GM12801 (cell line): ENCODE measurements at regions not wholly inside any gene's neighbourhood (a gene's known extent, or its start where the extent isn't known, plus 50 kb on each side); places are given as distances from the start of the nearest gene placed in this dataset.

Experiments used
- TF ChIP-seq, protein P1 (sequence below): IDR thresholded peaks from one replicate; pipeline ENCODE4 v1.5.1; 2011; ENCODE audit warnings: control low read depth; ENCODE audit not compliant: insufficient read length; ENCODE audit errors: extremely low read depth

DNA sequence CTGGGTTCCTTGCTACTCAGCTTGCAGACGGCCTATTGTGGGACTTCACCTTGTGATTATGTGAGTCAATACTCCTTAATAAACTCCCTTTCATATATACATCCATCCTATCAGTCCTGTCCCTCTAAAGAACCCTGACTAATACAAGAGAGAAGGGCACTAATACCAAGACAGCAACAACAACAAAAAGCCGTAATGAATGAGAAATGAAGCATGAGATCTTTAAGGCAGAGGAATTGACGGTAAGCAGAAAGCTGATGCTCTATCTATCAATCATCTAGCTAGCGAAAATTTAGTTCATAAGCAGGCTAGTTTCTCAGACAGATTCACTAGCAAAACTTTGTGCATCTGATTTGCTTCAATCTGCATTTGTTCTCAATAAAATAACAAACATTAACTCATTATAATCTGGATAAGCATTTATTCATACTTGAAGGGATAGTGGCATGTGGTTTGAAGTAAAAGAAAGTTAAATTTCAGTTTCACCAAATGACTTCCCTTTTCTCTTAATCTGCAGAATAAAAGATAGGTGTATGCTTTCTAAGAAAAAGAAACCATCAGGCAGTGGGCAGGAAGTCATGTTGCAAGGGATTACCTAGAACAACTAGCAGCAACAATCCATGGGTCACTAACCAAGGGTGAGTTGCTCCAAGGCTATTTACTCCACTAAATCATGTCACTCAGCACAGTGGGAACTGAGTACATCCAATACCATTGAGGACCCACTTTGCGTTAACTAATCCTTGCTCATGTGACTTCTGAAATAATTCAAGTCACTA, 376.5 kb downstream of the TMEM182 start:
- TF ChIP-seq, protein P1, sequence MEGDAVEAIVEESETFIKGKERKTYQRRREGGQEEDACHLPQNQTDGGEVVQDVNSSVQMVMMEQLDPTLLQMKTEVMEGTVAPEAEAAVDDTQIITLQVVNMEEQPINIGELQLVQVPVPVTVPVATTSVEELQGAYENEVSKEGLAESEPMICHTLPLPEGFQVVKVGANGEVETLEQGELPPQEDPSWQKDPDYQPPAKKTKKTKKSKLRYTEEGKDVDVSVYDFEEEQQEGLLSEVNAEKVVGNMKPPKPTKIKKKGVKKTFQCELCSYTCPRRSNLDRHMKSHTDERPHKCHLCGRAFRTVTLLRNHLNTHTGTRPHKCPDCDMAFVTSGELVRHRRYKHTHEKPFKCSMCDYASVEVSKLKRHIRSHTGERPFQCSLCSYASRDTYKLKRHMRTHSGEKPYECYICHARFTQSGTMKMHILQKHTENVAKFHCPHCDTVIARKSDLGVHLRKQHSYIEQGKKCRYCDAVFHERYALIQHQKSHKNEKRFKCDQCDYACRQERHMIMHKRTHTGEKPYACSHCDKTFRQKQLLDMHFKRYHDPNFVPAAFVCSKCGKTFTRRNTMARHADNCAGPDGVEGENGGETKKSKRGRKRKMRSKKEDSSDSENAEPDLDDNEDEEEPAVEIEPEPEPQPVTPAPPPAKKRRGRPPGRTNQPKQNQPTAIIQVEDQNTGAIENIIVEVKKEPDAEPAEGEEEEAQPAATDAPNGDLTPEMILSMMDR = no peak

DNA sequence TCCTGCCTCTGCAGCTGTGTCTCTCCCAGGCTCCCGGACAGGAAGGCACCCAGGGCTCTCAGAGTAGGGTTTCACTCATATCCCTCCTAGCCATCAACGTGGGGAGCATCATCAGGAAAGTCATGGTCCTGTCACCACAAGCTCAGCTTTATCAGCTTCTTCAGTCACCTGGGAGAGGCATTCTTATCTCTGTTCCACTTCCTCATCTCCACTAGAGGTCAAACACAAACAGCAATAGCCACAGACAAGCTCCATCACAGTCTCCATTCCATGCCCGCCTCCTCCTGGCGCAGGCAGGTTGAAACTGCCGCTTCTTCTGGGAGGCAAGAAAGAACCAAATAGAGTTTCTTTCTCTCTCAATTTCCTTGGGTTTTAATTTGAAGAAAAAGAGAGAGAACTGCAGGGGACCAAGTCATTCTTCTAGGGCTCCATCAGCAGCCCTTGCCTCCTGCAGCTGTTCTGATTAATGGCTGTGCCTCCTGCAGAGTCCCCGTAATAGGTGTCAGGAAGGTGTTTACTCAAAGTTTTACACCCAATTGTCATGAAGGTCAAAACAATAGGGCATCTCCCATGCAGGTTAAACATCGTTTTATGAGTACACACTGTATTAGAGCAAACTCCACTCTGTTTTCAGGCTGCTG, 377.9 kb downstream of the TMEM182 start:
- TF ChIP-seq, protein P1 = no peak

DNA sequence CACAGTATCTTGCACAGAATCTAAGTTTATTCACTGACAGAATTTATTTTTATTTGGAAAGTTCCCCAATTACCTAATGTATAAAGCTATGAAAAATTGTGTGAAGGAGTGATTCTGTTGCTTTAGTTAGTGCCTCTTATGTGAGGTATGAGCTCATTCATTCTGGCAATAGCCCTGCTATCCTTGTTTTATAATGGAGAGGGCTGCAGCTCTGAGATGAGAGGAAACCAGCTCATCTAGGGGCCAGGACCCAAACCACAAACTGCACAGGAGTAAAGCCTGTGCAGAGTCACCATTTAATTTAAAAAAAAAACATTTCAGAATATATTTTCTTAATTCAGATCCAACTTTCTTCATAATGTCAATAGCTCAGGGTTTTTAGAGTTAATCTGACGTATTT, 383.0 kb downstream of the TMEM182 start:
- TF ChIP-seq, protein P1 = no peak

DNA sequence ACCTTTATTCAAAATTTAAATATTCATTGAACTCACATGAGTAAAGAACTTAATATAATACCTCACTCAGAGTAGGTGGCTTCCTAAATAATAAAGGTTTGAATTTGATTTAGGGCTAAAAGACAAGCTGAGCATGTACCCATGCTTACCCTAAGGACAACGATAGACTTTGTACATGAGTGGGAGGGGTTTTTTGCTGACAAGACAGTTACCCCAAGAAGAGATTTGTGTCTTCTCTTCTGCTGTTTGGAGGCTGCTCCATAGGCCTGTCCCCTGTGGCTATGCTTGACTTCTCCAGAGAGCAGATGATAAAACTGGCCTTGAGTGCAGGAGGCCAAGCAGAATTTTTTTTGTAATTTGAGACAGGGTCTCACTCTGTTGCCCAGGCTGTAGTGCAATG, 383.9 kb downstream of the TMEM182 start:
- TF ChIP-seq, protein P1 = no peak

DNA sequence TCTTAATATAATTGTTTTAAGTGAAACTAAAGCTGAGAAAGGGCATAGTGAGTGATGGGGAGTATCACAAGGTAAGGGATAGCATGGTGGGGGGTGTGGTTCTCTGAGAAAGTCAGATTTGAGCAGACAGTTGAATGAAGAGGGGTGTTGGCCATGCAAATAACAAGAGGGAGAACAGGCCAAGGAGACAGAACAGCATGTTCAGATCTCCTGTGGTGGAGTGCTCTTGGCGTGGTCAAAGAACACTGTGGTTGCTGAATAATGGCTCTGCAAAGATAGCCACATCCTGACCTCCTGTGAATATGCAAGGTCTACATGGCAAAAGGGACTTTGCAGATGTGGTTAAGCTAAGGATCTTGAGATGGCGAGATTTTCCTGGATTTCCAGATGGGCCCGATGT, 389.2 kb downstream of the TMEM182 start:
- TF ChIP-seq, protein P1 = no peak

DNA sequence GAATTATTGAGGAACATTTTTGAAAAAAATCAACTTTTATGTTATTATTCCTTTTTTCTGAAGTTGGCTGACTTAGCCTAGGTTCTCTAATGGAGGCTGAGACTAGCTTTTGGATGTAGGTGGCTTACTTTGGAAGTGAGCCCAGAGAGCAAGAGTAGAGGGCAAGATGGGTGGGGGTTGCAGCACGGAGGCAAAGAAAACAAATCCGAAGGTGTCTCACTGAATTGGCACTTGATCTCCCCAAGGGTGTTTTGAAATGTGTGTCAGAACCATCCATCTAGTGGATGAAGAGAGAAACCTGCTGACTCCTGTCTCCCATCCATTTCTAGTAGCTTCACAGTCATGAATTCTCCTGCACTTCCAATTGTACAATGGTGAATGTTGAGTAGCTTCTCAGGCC, 390.7 kb downstream of the TMEM182 start:
- TF ChIP-seq, protein P1 = no peak

DNA sequence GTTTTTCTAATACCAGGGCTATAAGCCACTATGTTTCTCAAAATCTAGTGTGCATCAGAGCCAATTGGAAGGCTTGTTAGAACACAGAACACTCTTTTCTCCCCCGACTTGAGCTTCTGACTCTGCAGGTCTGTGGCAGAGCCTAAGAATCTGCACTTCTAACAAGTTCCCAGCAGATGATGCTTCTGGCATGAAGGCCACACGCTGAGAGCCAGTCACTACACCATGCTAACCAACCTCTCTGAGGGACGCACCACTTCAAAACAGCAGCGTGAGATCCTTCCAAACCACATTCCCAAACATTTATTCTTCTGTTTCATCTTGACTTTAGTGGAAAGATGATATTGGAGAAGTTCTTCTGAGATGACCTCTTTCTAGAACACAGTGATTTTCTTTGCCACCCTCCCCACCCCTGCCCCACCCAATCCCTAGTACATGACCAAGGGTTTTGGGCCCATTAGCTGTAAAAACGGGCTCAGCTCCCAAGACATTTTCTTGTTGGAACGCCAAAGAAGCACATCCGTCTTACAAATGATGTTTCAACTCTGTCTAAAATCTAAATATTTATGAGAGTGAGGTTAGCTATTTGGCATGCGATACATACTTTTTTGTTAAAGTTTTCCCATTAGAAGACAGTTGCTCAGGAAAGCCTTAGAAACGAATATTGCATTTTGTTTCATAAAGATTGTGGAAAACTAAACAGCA, 391.9 kb downstream of the TMEM182 start:
- TF ChIP-seq, protein P1 = no peak
